Liver (tissue), 8 donors: ENCODE measurements at regions not wholly inside any gene's neighbourhood (a gene's known extent, or its start where the extent isn't known, plus 50 kb on each side); places are given as distances from the start of the nearest gene placed in this dataset.

ENCODE experiments used
- DNase-seq: peaks from one replicate; pipeline ENCODE4 v3.0.0-alpha.2; 2017; ENCODE audit warnings: low spot score
- H3K27ac ChIP-seq, 2 donors: one replicate each; pipeline ENCODE4 v1.7.0; 2013; ENCODE audit warnings: inconsistent platforms in 2 of 2, low read length in 2 of 2, control low read depth in 1 of 2, low read depth in 1 of 2, mild to moderate bottlenecking in 1 of 2
- H3K27me3 ChIP-seq, 4 donors: one replicate each; pipeline versions ENCODE4 v1.6.1 to v1.7.0; 2013; ENCODE audit warnings: low read length in 3 of 4, inconsistent platforms in 1 of 4, mild to moderate bottlenecking in 1 of 4, moderate library complexity in 1 of 4; ENCODE audit not compliant: control insufficient read depth in 4 of 4, insufficient read depth in 4 of 4
- H3K36me3 ChIP-seq, 4 donors: one replicate each; pipeline versions ENCODE4 v1.6.1 to v1.7.0; 2013; ENCODE audit warnings: low read length in 3 of 4, mild to moderate bottlenecking in 3 of 4, low read depth in 1 of 4, moderate library complexity in 1 of 4; ENCODE audit not compliant: control insufficient read depth in 4 of 4, insufficient read depth in 3 of 4
- H3K4me1 ChIP-seq, 4 donors: one replicate each; pipeline versions ENCODE4 v1.6.1 to v1.7.0; 2013; ENCODE audit warnings: low read length in 3 of 4, mild to moderate bottlenecking in 3 of 4, moderate library complexity in 1 of 4; ENCODE audit not compliant: control insufficient read depth in 4 of 4, insufficient read depth in 4 of 4
- H3K4me3 ChIP-seq, 3 donors: one replicate each; pipeline versions ENCODE4 v1.6.1 to v1.7.0; 2013; ENCODE audit warnings: low read length in 3 of 3, control low read depth in 1 of 3, low read depth in 1 of 3, mild to moderate bottlenecking in 1 of 3
- H3K9ac ChIP-seq, 2 donors: one replicate each; pipeline ENCODE4 v1.7.0; 2013; ENCODE audit warnings: low read length in 2 of 2, mild to moderate bottlenecking in 2 of 2, moderate library complexity in 2 of 2, control low read depth in 1 of 2, low read depth in 1 of 2
- H3K9me3 ChIP-seq, 4 donors: one replicate each; pipeline versions ENCODE4 v1.6.1 to v1.7.0; 2013; ENCODE audit warnings: low read length in 3 of 4; ENCODE audit not compliant: control insufficient read depth in 4 of 4
- ATF3 ChIP-seq: IDR thresholded peaks from 2 replicates; pipeline ENCODE4 v1.6.1; 2016; ENCODE audit warnings: antibody characterized with exemption
- CTCF ChIP-seq: fragments of 150-350 bp; IDR thresholded peaks from 2 replicates; pipeline ENCODE4 v1.5.1; 2017; ENCODE audit warnings: improper control_type of control experiment, low read depth, low read length; ENCODE audit not compliant: missing input control
- EGR1 ChIP-seq, 2 donors: IDR thresholded peaks; 2 replicates each; pipeline ENCODE4 v1.6.1; 2016 to 2018; ENCODE audit warnings: antibody characterized with exemption in 2 of 2, low read depth in 2 of 2
- FOXA1 ChIP-seq: IDR thresholded peaks from 2 replicates; pipeline ENCODE4 v1.6.1; 2016; ENCODE audit warnings: antibody characterized with exemption
- FOXA2 ChIP-seq: IDR thresholded peaks from 2 replicates; pipeline ENCODE4 v1.6.1; 2016; ENCODE audit warnings: antibody characterized with exemption
- GABPA ChIP-seq, 2 donors: IDR thresholded peaks in 1 of 2; conservative IDR thresholded peaks in 1 of 2; 2 replicates each; pipeline ENCODE4 v1.6.1; 2016; ENCODE audit warnings: antibody characterized with exemption in 2 of 2, mild to moderate bottlenecking in 1 of 2, moderate library complexity in 1 of 2
- HNF4A ChIP-seq, 2 donors: conservative IDR thresholded peaks; 2 replicates each; pipeline ENCODE4 v1.6.1; 2016; ENCODE audit warnings: antibody characterized with exemption in 2 of 2, mild to moderate bottlenecking in 2 of 2
- HNF4G ChIP-seq: IDR thresholded peaks from 2 replicates; pipeline ENCODE4 v1.6.1; 2016; ENCODE audit warnings: antibody characterized with exemption
- JUND ChIP-seq, 2 donors: IDR thresholded peaks; 2 replicates each; pipeline ENCODE4 v1.6.1; 2016; ENCODE audit warnings: antibody characterized with exemption in 2 of 2
- MAX ChIP-seq: IDR thresholded peaks from 2 replicates; pipeline ENCODE4 v1.6.1; 2016; ENCODE audit warnings: antibody characterized with exemption
- NR2F2 ChIP-seq: IDR thresholded peaks from 2 replicates; pipeline ENCODE4 v1.6.1; 2016; ENCODE audit warnings: antibody characterized with exemption
- RAD21 ChIP-seq, 2 donors: IDR thresholded peaks; 2 replicates each; pipeline ENCODE4 v1.6.1; 2016; ENCODE audit warnings: antibody characterized with exemption in 2 of 2, mild to moderate bottlenecking in 2 of 2
- REST ChIP-seq: IDR thresholded peaks from 2 replicates; pipeline ENCODE4 v1.6.1; 2016; ENCODE audit warnings: antibody characterized with exemption, mild to moderate bottlenecking
- RXRA ChIP-seq, 2 donors: IDR thresholded peaks; 2 replicates each; pipeline ENCODE4 v1.6.1; 2017 to 2018; ENCODE audit warnings: antibody characterized with exemption in 2 of 2, mild to moderate bottlenecking in 1 of 2
- SP1 ChIP-seq: IDR thresholded peaks from 2 replicates; pipeline ENCODE4 v1.6.1; 2018; ENCODE audit warnings: antibody characterized with exemption, mild to moderate bottlenecking
- TAF1 ChIP-seq: conservative IDR thresholded peaks from 2 replicates; pipeline ENCODE4 v1.6.1; 2016; ENCODE audit warnings: antibody characterized with exemption, mild to moderate bottlenecking
- YY1 ChIP-seq: IDR thresholded peaks from 2 replicates; pipeline ENCODE4 v1.6.1; 2016; ENCODE audit warnings: antibody characterized with exemption, mild to moderate bottlenecking
- ZBTB33 ChIP-seq: IDR thresholded peaks from 2 replicates; pipeline ENCODE4 v1.6.1; 2016; ENCODE audit warnings: antibody characterized with exemption
- WGBS: extraction: QIAGEN DNeasy Blood & Tissue Kit; methylation state at CpG from one replicate; pipeline ENCODE4 v1.1.7; 2013; 5-methylcytosine and 5-hydroxymethylcytosine counted together
- donor health status: healthy.
- donor health status: healthy.
- donor health status: healthy.
- donor health status: healthy.
- donor health status: healthy.

GRCh38 chr1:98321191-98321590 is 340.3 kb upstream of the SNX7 start:
- no peaks in the 10 kb centered on the region for H3K36me3 ChIP-seq
- no peak overlapping the region for H3K4me3 ChIP-seq
- H3K27me3 ChIP-seq = no peaks in the 10 kb centered on the region
- TF ChIP-seq JUND (IDR thresholded peaks at IDR 0.05) = no peak
- TF ChIP-seq HNF4G = no peak
- no peak for TF ChIP-seq FOXA2
- no peak for TF ChIP-seq REST
- no peak for TF ChIP-seq NR2F2
- no peak for TF ChIP-seq CTCF
- no peak for TF ChIP-seq ATF3
- no peak for TF ChIP-seq YY1
- TF ChIP-seq GABPA (IDR thresholded peaks at IDR 0.05 in 1 of 2, conservative IDR thresholded peaks at IDR 0.05 in 1 of 2) = no peak
- TF ChIP-seq RXRA (IDR thresholded peaks at IDR 0.05) = no peak
- TF ChIP-seq EGR1 (IDR thresholded peaks at IDR 0.05; ENCODE audit: low read depth in 2 of 2) = no peak
- no peak for TF ChIP-seq MAX
- TF ChIP-seq ZBTB33 = no peak
- TF ChIP-seq HNF4A (conservative IDR thresholded peaks at IDR 0.05) = no peak
- no peak for TF ChIP-seq TAF1
- TF ChIP-seq RAD21 (IDR thresholded peaks at IDR 0.05) = no peak
- no peak for TF ChIP-seq FOXA1
- TF ChIP-seq SP1 = no peak
- no peaks in the 10 kb centered on the region for H3K9me3 ChIP-seq
- H3K27ac ChIP-seq = no peak overlapping the region
- H3K9ac ChIP-seq = no peak overlapping the region
- WGBS = 91% methylated on average over 2 of the region's 2 CpGs
- peaks cover 0 to 1% (median 0%) of the 10 kb centered on the region in 4 donors for H3K4me1 ChIP-seq
- DNase-seq = no peak
